ENCODE measurements at regions not wholly inside any gene's neighbourhood (a gene's known extent, or its start where the extent isn't known, plus 50 kb on each side); places are given as distances from the start of the nearest gene placed in this dataset.
"Not testable (repeated sequence)": the region's sequence is repeated elsewhere in the genome, so short reads cannot be mapped to it uniquely, and the experiment has no call there.

GRCh38 chr7:81182056-81182455 lies 263.2 kb upstream of the SEMA3C start:
- 73% methylated on average over 10 of the region's 10 CpGs for WGBS (ENCODE audit: insufficient coverage)
- not testable (repeated sequence) for H3K4me1 ChIP-seq (ENCODE audit: control insufficient read depth, insufficient read depth, low read length); H3K4me3 ChIP-seq (ENCODE audit: low read depth, low read length); H3K27me3 ChIP-seq (ENCODE audit: control insufficient read depth, insufficient read depth, low read length); H3K27ac ChIP-seq (ENCODE audit: low read depth, low read length); H3K36me3 ChIP-seq (ENCODE audit: control insufficient read depth, insufficient read depth, low read length); H3K9me3 ChIP-seq (ENCODE audit: control insufficient read depth, insufficient read depth, low read length); DNase-seq (ENCODE audit: low read depth in 4 of 6, low spot score in 6 of 6)

- DNase-seq (ENCODE audit: low read depth in 4 of 6, low spot score in 6 of 6): no peak
- Histone ChIP-seq H3K27me3 (ENCODE audit: control insufficient read depth, insufficient read depth, low read length) (no peaks in the 10 kb centered on the region), H3K36me3 (ENCODE audit: control insufficient read depth, insufficient read depth, low read length) (no peaks in the 10 kb centered on the region), H3K4me3 (ENCODE audit: low read depth, low read length) (no peak overlapping the region), H3K9me3 (ENCODE audit: control insufficient read depth, insufficient read depth, low read length) (peaks cover 3% of the 10 kb centered on the region), H3K27ac (ENCODE audit: low read depth, low read length) (no peak overlapping the region), H3K4me1 (ENCODE audit: control insufficient read depth, insufficient read depth, low read length) (no peaks in the 10 kb centered on the region)
These were observed 262.2 kb upstream of the SEMA3C start for GRCh38 chr7:81181066-81181465.

GRCh38 chr7:81180573-81180972 lies 261.7 kb upstream of the SEMA3C start:
- 88% methylated on average over 2 of the region's 2 CpGs for WGBS (ENCODE audit: insufficient coverage)
- H3K4me3 ChIP-seq (ENCODE audit: low read depth, low read length): no peak overlapping the region
- H3K4me1 ChIP-seq (ENCODE audit: control insufficient read depth, insufficient read depth, low read length): no peaks in the 10 kb centered on the region
- H3K27ac ChIP-seq (ENCODE audit: low read depth, low read length): no peak overlapping the region
- H3K36me3 ChIP-seq (ENCODE audit: control insufficient read depth, insufficient read depth, low read length): no peaks in the 10 kb centered on the region
- peaks cover 3% of the 10 kb centered on the region for H3K9me3 ChIP-seq (ENCODE audit: control insufficient read depth, insufficient read depth, low read length)
- no peak for DNase-seq (ENCODE audit: low read depth in 4 of 6, low spot score in 6 of 6)
- no peaks in the 10 kb centered on the region for H3K27me3 ChIP-seq (ENCODE audit: control insufficient read depth, insufficient read depth, low read length)

- 55% methylated on average over 2 of the region's 6 CpGs for WGBS (ENCODE audit: insufficient coverage)
- H3K36me3 ChIP-seq (ENCODE audit: control insufficient read depth, insufficient read depth, low read length): no peaks in the 10 kb centered on the region
- no peaks in the 10 kb centered on the region for H3K4me1 ChIP-seq (ENCODE audit: control insufficient read depth, insufficient read depth, low read length)
- H3K9me3 ChIP-seq (ENCODE audit: control insufficient read depth, insufficient read depth, low read length): peaks cover 1% of the 10 kb centered on the region
- H3K4me3 ChIP-seq (ENCODE audit: low read depth, low read length): no peak overlapping the region
- H3K27ac ChIP-seq (ENCODE audit: low read depth, low read length): no peak overlapping the region
- DNase-seq (ENCODE audit: low read depth in 4 of 6, low spot score in 6 of 6): peak in 2 of 6 donors; percentile 52 to 64
- no peaks in the 10 kb centered on the region for H3K27me3 ChIP-seq (ENCODE audit: control insufficient read depth, insufficient read depth, low read length)
These were observed 256.6 kb upstream of the SEMA3C start for GRCh38 chr7:81175275-81175940.

- no peak overlapping the region for H3K27ac ChIP-seq (ENCODE audit: low read depth, low read length)
- H3K36me3 ChIP-seq (ENCODE audit: control insufficient read depth, insufficient read depth, low read length): no peaks in the 10 kb centered on the region
- no peaks in the 10 kb centered on the region for H3K27me3 ChIP-seq (ENCODE audit: control insufficient read depth, insufficient read depth, low read length)
- WGBS (ENCODE audit: insufficient coverage): 30% methylated on average over 3 of the region's 7 CpGs
- no peaks in the 10 kb centered on the region for H3K9me3 ChIP-seq (ENCODE audit: control insufficient read depth, insufficient read depth, low read length)
- no peaks in the 10 kb centered on the region for H3K4me1 ChIP-seq (ENCODE audit: control insufficient read depth, insufficient read depth, low read length)
- peak in 1 of 6 donors; percentile 15 for DNase-seq (ENCODE audit: low read depth in 4 of 6, low spot score in 6 of 6)
- H3K4me3 ChIP-seq (ENCODE audit: low read depth, low read length): no peak overlapping the region
These were observed 255.0 kb upstream of the SEMA3C start for GRCh38 chr7:81173766-81174281.

GRCh38 chr7:81170291-81170690 lies 251.4 kb upstream of the SEMA3C start:
- Histone ChIP-seq H3K27me3 (ENCODE audit: control insufficient read depth, insufficient read depth, low read length) (no peaks in the 10 kb centered on the region), H3K9me3 (ENCODE audit: control insufficient read depth, insufficient read depth, low read length) (no peaks in the 10 kb centered on the region), H3K27ac (ENCODE audit: low read depth, low read length) (no peak overlapping the region), H3K4me3 (ENCODE audit: low read depth, low read length) (no peak overlapping the region), H3K36me3 (ENCODE audit: control insufficient read depth, insufficient read depth, low read length) (no peaks in the 10 kb centered on the region), H3K4me1 (ENCODE audit: control insufficient read depth, insufficient read depth, low read length) (no peaks in the 10 kb centered on the region)
- no peak for DNase-seq (ENCODE audit: low read depth in 4 of 6, low spot score in 6 of 6)
- WGBS (ENCODE audit: insufficient coverage): 100% methylated on average over 1 of the region's 3 CpGs

- H3K9me3 ChIP-seq (ENCODE audit: control insufficient read depth, insufficient read depth, low read length): no peaks in the 10 kb centered on the region
- no peaks in the 10 kb centered on the region for H3K4me1 ChIP-seq (ENCODE audit: control insufficient read depth, insufficient read depth, low read length)
- H3K4me3 ChIP-seq (ENCODE audit: low read depth, low read length): no peak overlapping the region
- 80% methylated on average over 1 of the region's 1 CpG for WGBS (ENCODE audit: insufficient coverage)
- H3K36me3 ChIP-seq (ENCODE audit: control insufficient read depth, insufficient read depth, low read length): no peaks in the 10 kb centered on the region
- DNase-seq (ENCODE audit: low read depth in 4 of 6, low spot score in 6 of 6): no peak
- no peak overlapping the region for H3K27ac ChIP-seq (ENCODE audit: low read depth, low read length)
- no peaks in the 10 kb centered on the region for H3K27me3 ChIP-seq (ENCODE audit: control insufficient read depth, insufficient read depth, low read length)
These were observed 249.1 kb upstream of the SEMA3C start for GRCh38 chr7:81167934-81168333.

- Histone ChIP-seq H3K4me3 (ENCODE audit: low read depth, low read length) (no peak overlapping the region), H3K27ac (ENCODE audit: low read depth, low read length) (no peak overlapping the region), H3K9me3 (ENCODE audit: control insufficient read depth, insufficient read depth, low read length) (no peaks in the 10 kb centered on the region), H3K27me3 (ENCODE audit: control insufficient read depth, insufficient read depth, low read length) (no peaks in the 10 kb centered on the region), H3K4me1 (ENCODE audit: control insufficient read depth, insufficient read depth, low read length) (no peaks in the 10 kb centered on the region), H3K36me3 (ENCODE audit: control insufficient read depth, insufficient read depth, low read length) (no peaks in the 10 kb centered on the region)
- DNase-seq (ENCODE audit: low read depth in 4 of 6, low spot score in 6 of 6): no peak
- no CpG with 5 or more reads among the region's 4 CpGs for WGBS (ENCODE audit: insufficient coverage)
These were observed 246.2 kb upstream of the SEMA3C start for GRCh38 chr7:81165070-81165469.

- Histone ChIP-seq H3K36me3 (ENCODE audit: control insufficient read depth, insufficient read depth, low read length) (no peaks in the 10 kb centered on the region), H3K27me3 (ENCODE audit: control insufficient read depth, insufficient read depth, low read length) (no peaks in the 10 kb centered on the region), H3K4me1 (ENCODE audit: control insufficient read depth, insufficient read depth, low read length) (no peaks in the 10 kb centered on the region), H3K27ac (ENCODE audit: low read depth, low read length) (no peak overlapping the region), H3K9me3 (ENCODE audit: control insufficient read depth, insufficient read depth, low read length) (no peaks in the 10 kb centered on the region), H3K4me3 (ENCODE audit: low read depth, low read length) (no peak overlapping the region)
- WGBS (ENCODE audit: insufficient coverage): 84% methylated on average over 7 of the region's 7 CpGs
- DNase-seq (ENCODE audit: low read depth in 4 of 6, low spot score in 6 of 6): no peak
These were observed 244.1 kb upstream of the SEMA3C start for GRCh38 chr7:81162771-81163525.

- H3K4me1 ChIP-seq (ENCODE audit: control insufficient read depth, insufficient read depth, low read length): no peaks in the 10 kb centered on the region
- WGBS (ENCODE audit: insufficient coverage): 97% methylated on average over 3 of the region's 4 CpGs
- no peaks in the 10 kb centered on the region for H3K36me3 ChIP-seq (ENCODE audit: control insufficient read depth, insufficient read depth, low read length)
- H3K27ac ChIP-seq (ENCODE audit: low read depth, low read length): no peak overlapping the region
- no peaks in the 10 kb centered on the region for H3K9me3 ChIP-seq (ENCODE audit: control insufficient read depth, insufficient read depth, low read length)
- no peak overlapping the region for H3K4me3 ChIP-seq (ENCODE audit: low read depth, low read length)
- no peak for DNase-seq (ENCODE audit: low read depth in 4 of 6, low spot score in 6 of 6)
- no peaks in the 10 kb centered on the region for H3K27me3 ChIP-seq (ENCODE audit: control insufficient read depth, insufficient read depth, low read length)
These were observed 243.4 kb upstream of the SEMA3C start for GRCh38 chr7:81162234-81162633.
